Astrocyte of the cerebellum (primary cell): ENCODE measurements at regions not wholly inside any gene's neighbourhood (a gene's known extent, or its start where the extent isn't known, plus 50 kb on each side); places are given as distances from the start of the nearest gene placed in this dataset.
A peak's percentile ranks its signal among the peaks of the same experiment; 100 is the strongest.

Experiments used
- DNase-seq: peaks from one replicate; pipeline ENCODE4 v3.0.0-alpha.2; 2011; ENCODE audit warnings: low read depth
- H3K4me3 ChIP-seq: 2 replicates; pipeline ENCODE4 v1.5.1; 2011; ENCODE audit warnings: mild to moderate bottlenecking, low read depth, low read length, moderate library complexity
- CTCF ChIP-seq: IDR thresholded peaks from 2 replicates; pipeline ENCODE4 v1.5.1; 2012; ENCODE audit warnings: low read length, low read depth, moderate library complexity, mild to moderate bottlenecking; ENCODE audit errors: missing control alignments
- in situ Hi-C: cut with HindIII; loops from 2 replicates; pipeline ENCODE4 v1.10.0; 2017; ENCODE audit warnings: low sequenced_read_pairs

DNA sequence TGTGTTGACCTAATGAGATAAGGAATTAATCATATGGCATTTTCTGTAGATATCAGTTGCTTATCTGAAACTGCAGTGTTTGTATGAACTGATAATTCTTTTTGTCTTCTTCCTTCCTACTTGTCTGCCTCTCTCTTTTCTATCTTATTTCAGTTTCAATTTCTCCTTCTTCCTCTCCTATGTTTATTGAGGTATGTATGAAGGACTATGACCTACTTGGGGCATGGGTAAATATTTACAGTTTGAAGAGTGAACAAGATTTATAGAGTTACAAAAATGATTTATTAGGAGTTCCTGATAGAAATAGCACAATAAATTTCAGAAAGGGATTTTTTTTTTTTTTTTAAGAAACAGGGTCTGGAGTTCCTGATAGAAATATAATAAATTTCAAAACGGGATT, 88.7 kb upstream of the MUCL1 start:
- TF ChIP-seq CTCF = no peak
- H3K4me3 ChIP-seq = no peak overlapping the region
- DNase-seq = no peak
- in situ Hi-C loops = loop anchor here (25.0 kb wide), 1 partner anchor 197 kb away; no protein-coding TSS in a partner anchor

- H3K4me3 ChIP-seq = no peak overlapping the region
- TF ChIP-seq CTCF = no peak
- in situ Hi-C loops = loop anchor here (25.0 kb wide), 1 partner anchor 200 kb away; no protein-coding TSS in a partner anchor
- no peak for DNase-seq
Measured at GRCh38 chr12:54762390-54762789, 91.9 kb upstream of the MUCL1 start.

DNA sequence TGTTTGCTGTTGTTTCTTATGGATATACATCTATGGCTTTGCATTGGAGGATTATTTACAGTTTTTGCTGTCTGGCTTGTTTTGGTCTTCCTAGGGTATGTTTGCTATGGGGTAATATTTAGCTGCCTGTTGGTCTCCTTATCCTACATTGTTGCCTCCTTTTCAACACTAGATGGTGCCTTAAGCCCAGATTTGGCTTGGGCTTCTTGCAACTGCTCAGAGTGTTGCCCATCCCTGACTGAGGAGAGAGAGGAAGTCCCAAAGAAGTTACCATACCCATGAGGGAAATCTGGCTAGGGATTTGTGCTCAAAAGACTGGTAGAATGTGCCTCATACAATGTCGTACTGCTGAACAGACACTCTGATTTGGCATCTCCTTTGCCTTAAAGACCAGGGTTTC, 94.6 kb upstream of the MUCL1 start:
- DNase-seq = no peak
- in situ Hi-C loops = loop anchor here (25.0 kb wide), 1 partner anchor 203 kb away; no protein-coding TSS in a partner anchor
- H3K4me3 ChIP-seq = no peak overlapping the region
- peak; percentile 12 for TF ChIP-seq CTCF

DNA sequence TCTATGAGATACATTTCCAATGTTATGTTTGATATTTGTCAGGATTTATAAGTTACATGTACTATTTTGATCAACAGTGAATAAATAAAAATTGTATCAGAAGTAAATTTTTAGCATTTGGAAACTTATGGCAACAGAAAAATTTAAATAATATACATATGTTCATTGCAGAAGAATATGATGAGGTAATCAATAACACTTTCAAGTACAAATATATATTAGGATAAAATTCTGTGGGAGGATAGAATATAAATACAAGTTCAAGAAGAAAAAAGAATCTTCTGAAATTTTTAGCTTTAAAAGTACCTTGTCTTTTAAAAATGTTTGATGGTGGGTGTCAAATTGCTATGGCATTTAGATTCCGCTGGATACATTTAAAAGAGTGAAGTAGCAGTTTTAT, 102.8 kb upstream of the MUCL1 start:
- in situ Hi-C loops = loop anchor here (25.0 kb wide), 1 partner anchor 211 kb away; no protein-coding TSS in a partner anchor
- no peak overlapping the region for H3K4me3 ChIP-seq
- DNase-seq = no peak
- no peak for TF ChIP-seq CTCF

DNA sequence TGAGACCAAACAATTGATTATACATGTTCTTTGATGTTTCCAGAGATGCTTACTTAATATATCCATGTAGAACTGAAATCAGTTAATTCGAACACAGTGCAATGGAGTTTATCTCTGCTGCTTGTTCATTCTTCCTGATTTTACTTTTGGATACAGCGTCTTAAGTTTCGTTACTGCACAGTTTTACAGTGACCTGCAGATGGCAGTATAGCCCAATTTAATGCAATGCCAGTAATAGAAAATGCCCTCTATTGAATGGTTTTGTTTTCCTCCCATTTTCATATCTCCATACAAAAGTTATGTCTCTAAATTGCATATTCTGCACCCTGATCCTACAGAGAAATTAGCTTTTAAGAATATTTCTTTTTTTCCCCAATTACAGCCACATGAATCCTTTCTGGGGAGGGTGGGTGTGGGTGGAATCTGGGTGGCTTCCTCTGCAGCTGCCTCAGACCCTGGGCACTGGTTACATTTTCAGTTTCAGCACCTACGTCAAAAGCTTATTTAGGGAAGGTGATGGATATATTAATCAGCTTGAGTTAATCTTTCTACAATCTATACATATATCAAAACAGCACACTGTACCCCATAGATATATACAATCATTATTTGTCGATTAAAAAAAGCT, 101.1 kb upstream of the DCD start:
- DNase-seq = peak; percentile 36
- TF ChIP-seq CTCF = peak; percentile 76
- no peak overlapping the region for H3K4me3 ChIP-seq
- in situ Hi-C loops = no loop called here

DNA sequence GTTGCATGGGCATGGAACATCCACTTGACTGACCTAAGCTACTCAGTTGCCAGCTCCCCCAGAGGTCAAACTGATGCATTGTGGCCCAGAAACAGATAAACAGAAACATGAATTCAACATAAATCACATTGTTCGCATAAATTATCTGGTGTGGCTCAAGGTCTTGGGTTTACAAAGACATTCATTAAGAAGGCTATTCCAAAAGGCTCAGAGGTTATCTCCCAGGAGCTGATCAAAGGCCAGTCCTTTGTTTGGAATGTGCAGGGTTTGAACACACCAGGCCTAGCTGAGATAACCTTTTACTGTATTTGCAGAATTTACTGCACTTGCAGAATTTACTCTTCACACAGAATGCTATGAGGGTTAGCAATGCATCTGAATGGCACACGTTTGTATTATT, 96.4 kb upstream of the DCD start:
- in situ Hi-C loops = no loop called here
- H3K4me3 ChIP-seq = no peak overlapping the region
- no peak for DNase-seq
- no peak for TF ChIP-seq CTCF
